ENCODE measurements at regions not wholly inside any gene's neighbourhood (a gene's known extent, or its start where the extent isn't known, plus 50 kb on each side); places are given as distances from the start of the nearest gene placed in this dataset.

- no peak for TF ChIP-seq SNAI2 (CRISPR knock-in tag; IDR thresholded peaks at IDR 0.05)
- TF ChIP-seq PATZ1 (CRISPR knock-in tag; IDR thresholded peaks at IDR 0.05; ENCODE audit: borderline replicate concordance), result no peak
Measured at GRCh38 chr5:166074582-166075481, 2216.6 kb upstream of the WWC1 start.

Data from SK-N-SH treated with all-trans-retinoic acid at 6 μM for 48 hours (cell line).